NCI-H1436 treated with DMSO at 0.1 percent for 48 hours (cell line): ENCODE measurements at regions not wholly inside any gene's neighbourhood (a gene's known extent, or its start where the extent isn't known, plus 50 kb on each side); places are given as distances from the start of the nearest gene placed in this dataset.
A peak's percentile ranks its signal among the peaks of the same experiment; 100 is the strongest.
"Not testable (repeated sequence)": the region's sequence is repeated elsewhere in the genome, so short reads cannot be mapped to it uniquely, and the experiment has no call there.

Experiments
- DNase-seq: peaks from one replicate; lab custom pipeline; 2025; lab: John Stamatoyannopoulos, UW

- DNase-seq: no peak
Measured at GRCh38 chr3:181267312-181267711, 277.8 kb upstream of the DNAJC19 start.

GRCh38 chr3:181265750-181266333 is 276.3 kb upstream of the DNAJC19 start:
- DNase-seq: no peak

GRCh38 chr3:181264486-181264885 is 274.9 kb upstream of the DNAJC19 start:
- no peak for DNase-seq

- no peak for DNase-seq
Measured at GRCh38 chr3:181253796-181254195, 264.3 kb upstream of the DNAJC19 start.

- peak; percentile 47 for DNase-seq
Measured at GRCh38 chr3:181252631-181253030, 263.1 kb upstream of the DNAJC19 start.

- DNase-seq: no peak
Measured at GRCh38 chr3:181250714-181251113, 261.2 kb upstream of the DNAJC19 start.

- DNase-seq: no peak
Measured at GRCh38 chr3:181239441-181239840, 249.9 kb upstream of the DNAJC19 start.

GRCh38 chr3:181230258-181230657 is 240.7 kb upstream of the DNAJC19 start:
- DNase-seq: no peak

GRCh38 chr3:181213347-181213746 is 223.8 kb upstream of the DNAJC19 start:
- DNase-seq: no peak

- no peak for DNase-seq
Measured at GRCh38 chr3:181212271-181212670, 222.7 kb upstream of the DNAJC19 start.

GRCh38 chr3:181210275-181210674 is 220.7 kb upstream of the DNAJC19 start:
- no peak for DNase-seq

- no peak for DNase-seq
Measured at GRCh38 chr3:181189556-181189955, 200.0 kb upstream of the DNAJC19 start.

- DNase-seq: no peak
Measured at GRCh38 chr3:181183764-181184163, 194.2 kb upstream of the DNAJC19 start.

GRCh38 chr3:181183057-181183456 is 193.5 kb upstream of the DNAJC19 start:
- not testable (repeated sequence) for DNase-seq

- DNase-seq: no peak
Measured at GRCh38 chr3:181178991-181179390, 189.5 kb upstream of the DNAJC19 start.

GRCh38 chr3:181176601-181177000 is 187.1 kb upstream of the DNAJC19 start:
- no peak for DNase-seq

- DNase-seq: no peak
Measured at GRCh38 chr3:181174676-181175233, 185.2 kb upstream of the DNAJC19 start.

- no peak for DNase-seq
Measured at GRCh38 chr3:181174022-181174421, 184.5 kb upstream of the DNAJC19 start.

GRCh38 chr3:181173227-181173626 is 183.7 kb upstream of the DNAJC19 start:
- DNase-seq: no peak

- no peak for DNase-seq
Measured at GRCh38 chr3:181134873-181135272, 145.3 kb upstream of the DNAJC19 start.

GRCh38 chr3:181133832-181134231 is 144.3 kb upstream of the DNAJC19 start:
- DNase-seq: no peak

GRCh38 chr3:181105646-181106045 is 116.1 kb upstream of the DNAJC19 start:
- DNase-seq: no peak

GRCh38 chr3:181103605-181104004 is 114.1 kb upstream of the DNAJC19 start:
- DNase-seq: peak; percentile 8

GRCh38 chr3:181086011-181086410 is 96.5 kb upstream of the DNAJC19 start:
- DNase-seq: no peak
